NT2/D1 (cell line): ENCODE measurements at regions not wholly inside any gene's neighbourhood (a gene's known extent, or its start where the extent isn't known, plus 50 kb on each side); places are given as distances from the start of the nearest gene placed in this dataset.

ENCODE experiments used
- SUZ12 ChIP-seq: IDR thresholded peaks from 2 replicates; pipeline ENCODE4 v1.6.1; 2011; ENCODE audit not compliant: insufficient read length, insufficient read depth; ENCODE audit errors: extremely low read depth
- ZNF274 ChIP-seq: IDR thresholded peaks from 2 replicates; pipeline ENCODE4 v1.6.1; 2011; ENCODE audit warnings: mild to moderate bottlenecking, low read depth, low read length

- no peak for TF ChIP-seq SUZ12
- TF ChIP-seq ZNF274 = no peak
These were observed 256.4 kb downstream of the NUAK1 start for GRCh38 chr12:105882404-105882803.
